ENCODE measurements at regions not wholly inside any gene's neighbourhood (a gene's known extent, or its start where the extent isn't known, plus 50 kb on each side); places are given as distances from the start of the nearest gene placed in this dataset.

GRCh38 chr4:8922481-8922880 is 50.8 kb upstream of the HMX1 start:
- Histone ChIP-seq H3K9ac (ENCODE audit: low read length in 2 of 2) (no peak overlapping the region), H3K4me1 (ENCODE audit: control insufficient read depth, insufficient read depth, low read length) (no peaks in the 10 kb centered on the region), H3K36me3 (ENCODE audit: control insufficient read depth in 2 of 2, insufficient read depth in 2 of 2, low read length in 2 of 2) (no peaks in the 10 kb centered on the region)

GRCh38 chr4:8921465-8921864 is 49.8 kb upstream of the HMX1 start:
- H3K9ac ChIP-seq (ENCODE audit: low read length in 2 of 2), result no peak overlapping the region
- H3K4me1 ChIP-seq (ENCODE audit: control insufficient read depth, insufficient read depth, low read length), result no peaks in the 10 kb centered on the region
- H3K27me3 ChIP-seq (ENCODE audit: control insufficient read depth in 1 of 2, insufficient read depth in 2 of 2, low read length in 2 of 2), result peaks cover 0 to 15% of the 10 kb centered on the region in 2 donors
- H3K36me3 ChIP-seq (ENCODE audit: control insufficient read depth in 2 of 2, insufficient read depth in 2 of 2, low read length in 2 of 2), result no peaks in the 10 kb centered on the region
- peaks cover 0 to 11% of the 10 kb centered on the region in 2 donors for H3K9me3 ChIP-seq (ENCODE audit: control insufficient read depth in 2 of 2, low read length in 2 of 2)
- no peak overlapping the region for H3K4me3 ChIP-seq (ENCODE audit: low read length in 2 of 2)
- no peak overlapping the region for H3K27ac ChIP-seq (ENCODE audit: low read length)

More at GRCh38 chr4:8922481-8922880, 50.8 kb upstream of the HMX1 start:
- H3K4me3 ChIP-seq (ENCODE audit: low read length in 2 of 2), result no peak overlapping the region
- no peak overlapping the region for H3K27ac ChIP-seq (ENCODE audit: low read length)
- peaks cover 0 to 11% of the 10 kb centered on the region in 2 donors for H3K9me3 ChIP-seq (ENCODE audit: control insufficient read depth in 2 of 2, low read length in 2 of 2)
- H3K27me3 ChIP-seq (ENCODE audit: control insufficient read depth in 1 of 2, insufficient read depth in 2 of 2, low read length in 2 of 2), result peaks cover 0 to 15% of the 10 kb centered on the region in 2 donors

Data from stomach smooth muscle (tissue), 2 donors.